ENCODE measurements at regions not wholly inside any gene's neighbourhood (a gene's known extent, or its start where the extent isn't known, plus 50 kb on each side); places are given as distances from the start of the nearest gene placed in this dataset.

- DNase-seq: no peak
These were observed 709.1 kb upstream of the FZD8 start for GRCh38 chr10:36351159-36351558.

GRCh38 chr10:36349445-36350078 lies 707.5 kb upstream of the FZD8 start:
- no peak for DNase-seq

- DNase-seq: no peak
These were observed 703.7 kb upstream of the FZD8 start for GRCh38 chr10:36345807-36346206.

- DNase-seq: no peak
These were observed 703.1 kb upstream of the FZD8 start for GRCh38 chr10:36345175-36345533.

GRCh38 chr10:36344240-36345174 lies 702.4 kb upstream of the FZD8 start:
- DNase-seq: no peak

- DNase-seq: no peak
These were observed 700.7 kb upstream of the FZD8 start for GRCh38 chr10:36342781-36343180.

- DNase-seq: no peak
These were observed 699.4 kb upstream of the FZD8 start for GRCh38 chr10:36341471-36341870.

- no peak for DNase-seq
These were observed 694.2 kb upstream of the FZD8 start for GRCh38 chr10:36336315-36336714.

GRCh38 chr10:36333446-36333845 lies 691.4 kb upstream of the FZD8 start:
- no peak for DNase-seq

- DNase-seq: no peak
These were observed 690.8 kb upstream of the FZD8 start for GRCh38 chr10:36332926-36333325.

GRCh38 chr10:36331121-36331520 lies 689.0 kb upstream of the FZD8 start:
- DNase-seq: no peak

- DNase-seq: no peak
These were observed 683.7 kb upstream of the FZD8 start for GRCh38 chr10:36325815-36326214.

GRCh38 chr10:36324831-36325230 lies 682.7 kb upstream of the FZD8 start:
- DNase-seq: no peak

- DNase-seq: no peak
These were observed 671.0 kb upstream of the FZD8 start for GRCh38 chr10:36313142-36313541.

GRCh38 chr10:36303896-36304295 lies 661.8 kb upstream of the FZD8 start:
- DNase-seq: no peak

GRCh38 chr10:36302086-36302485 lies 660.0 kb upstream of the FZD8 start:
- no peak for DNase-seq

GRCh38 chr10:36301539-36301938 lies 659.4 kb upstream of the FZD8 start:
- DNase-seq: no peak

GRCh38 chr10:36301139-36301538 lies 659.0 kb upstream of the FZD8 start:
- DNase-seq: no peak

GRCh38 chr10:36283827-36284226 lies 641.7 kb upstream of the FZD8 start:
- no peak for DNase-seq

- no peak for DNase-seq
These were observed 639.8 kb upstream of the FZD8 start for GRCh38 chr10:36281831-36282331.

GRCh38 chr10:36280890-36281499 lies 638.9 kb upstream of the FZD8 start:
- DNase-seq: no peak

GRCh38 chr10:36280321-36280741 lies 638.2 kb upstream of the FZD8 start:
- no peak for DNase-seq

GRCh38 chr10:36278176-36278575 lies 636.1 kb upstream of the FZD8 start:
- no peak for DNase-seq

- DNase-seq: no peak
These were observed 635.4 kb upstream of the FZD8 start for GRCh38 chr10:36277459-36277858.

Data from stimulated activated CD4-positive, alpha-beta T cell treated with anti-CD3 and anti-CD28 coated beads, Interleukin-2, amount 100 ng/mL, for 24 hours (primary cell).